Caco-2 (cell line): ENCODE measurements at regions not wholly inside any gene's neighbourhood (a gene's known extent, or its start where the extent isn't known, plus 50 kb on each side); places are given as distances from the start of the nearest gene placed in this dataset.

Experiments
- BruUV-seq: library from RNA; stranded (reverse); fragments of 400-500 nt; replicated peaks from 2 replicates; lab custom pipeline; 2021; lab: Mats Ljungman, UMichigan
- CTCF ChIA-PET: fragments of 300-600 bp; sonication (Branson Sonifier 250); formaldehyde crosslinking; loops from one replicate; lab custom pipeline; 2022; ENCODE audit warnings: antibody characterized with exemption; lab: Charles Lee
- POLR2A ChIA-PET: fragments of 300-600 bp; sonication (Branson Sonifier 250); formaldehyde crosslinking; loops from one replicate; lab custom pipeline; 2022; ENCODE audit warnings: antibody characterized with exemption; lab: Charles Lee
- DNase-seq, 2 experiments: peaks; one replicate each; pipeline versions ENCODE4 v3.0.0 to v3.0.0-alpha.2; 2020 to 2022
- H3K27me3 ChIP-seq: replicated peaks from 2 replicates; pipeline ENCODE4 v1.6.0; 2011; ENCODE audit warnings: low read length; ENCODE audit not compliant: control insufficient read depth, insufficient read depth
- H3K36me3 ChIP-seq: 2 replicates; pipeline ENCODE4 v1.5.1; 2011; ENCODE audit warnings: low read length; ENCODE audit not compliant: control insufficient read depth, insufficient read depth
- H3K4me1 ChIP-seq: fragments of 250-450 bp; sonication (Bioruptor Pico); 2 replicates; pipeline ENCODE4 v1.5.1; 2020; ENCODE audit warnings: mild to moderate bottlenecking
- H3K4me3 ChIP-seq: 2 replicates; pipeline ENCODE4 v1.5.1; 2011; ENCODE audit warnings: low read depth, mild to moderate bottlenecking, control low read depth, low read length
- H3K9me3 ChIP-seq: fragments of 250-450 bp; sonication (Bioruptor Pico); 2 replicates; pipeline ENCODE4 v1.5.1; 2020; ENCODE audit warnings: mild to moderate bottlenecking, moderate library complexity
- H3K27ac Mint-ChIP-seq: one replicate; pipeline ENCODE4 v1.8.0; 2022; ENCODE audit warnings: mixed read lengths; ENCODE audit not compliant: unreplicated experiment
- H3K27me3 Mint-ChIP-seq: one replicate; pipeline ENCODE4 v1.8.0; 2022; ENCODE audit warnings: mixed read lengths; ENCODE audit not compliant: insufficient read depth, unreplicated experiment
- H3K36me3 Mint-ChIP-seq: one replicate; pipeline ENCODE4 v1.8.0; 2022; ENCODE audit warnings: mild to moderate bottlenecking, mixed read lengths; ENCODE audit not compliant: insufficient read depth, unreplicated experiment
- H3K4me1 Mint-ChIP-seq: one replicate; pipeline ENCODE4 v1.8.0; 2022; ENCODE audit warnings: low read depth, mixed read lengths; ENCODE audit not compliant: unreplicated experiment
- H3K4me3 Mint-ChIP-seq: one replicate; pipeline ENCODE4 v1.8.0; 2022; ENCODE audit warnings: mild to moderate bottlenecking, moderate library complexity, mixed read lengths; ENCODE audit not compliant: unreplicated experiment
- H3K9me3 Mint-ChIP-seq: one replicate; pipeline ENCODE4 v1.8.0; 2022; ENCODE audit warnings: mixed read lengths; ENCODE audit not compliant: unreplicated experiment
- intact Hi-C: fragments of 100-400 bp; cut with micrococcal nuclease; formaldehyde crosslinking; loops from one replicate; pipeline ENCODE4 v1.10.0; 2022; ENCODE audit not compliant: unreplicated experiment
- TF ChIP-seq, protein P1 (sequence below), 2 experiments: fragments of 200-600 bp in 1 of 2; IDR thresholded peaks; 1 replicate in 1 of 2; 2 replicates in 1 of 2; pipeline versions ENCODE4 v1.5.1 to v1.8.0; 2011 to 2022; ENCODE audit warnings: antibody characterized with exemption in 1 of 2, control low read depth in 1 of 2, inconsistent platforms in 1 of 2, low read depth in 1 of 2, low read length in 1 of 2, mild to moderate bottlenecking in 1 of 2, moderate library complexity in 1 of 2; ENCODE audit not compliant: insufficient read depth in 1 of 2, severe bottlenecking in 1 of 2, unreplicated experiment in 1 of 2

DNA sequence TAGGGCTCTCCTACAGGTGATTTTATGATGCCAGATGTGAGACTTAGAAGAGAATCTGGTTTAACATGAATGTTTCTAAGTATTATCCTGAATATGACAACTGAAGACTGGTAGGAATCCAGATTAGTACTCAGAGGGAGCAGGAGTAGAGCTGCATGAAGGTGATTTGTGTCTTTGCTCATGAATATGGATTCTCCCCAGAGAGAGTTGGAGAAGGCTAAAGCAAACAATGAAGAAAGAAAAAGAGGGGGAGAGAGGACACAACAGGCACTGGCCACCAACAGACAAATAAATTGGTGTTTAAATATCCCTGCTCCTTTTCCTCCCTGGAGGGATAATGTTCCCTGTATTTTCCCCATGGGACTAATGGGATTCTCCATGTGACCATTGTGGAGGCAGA lies 427.0 kb upstream of the KLF12 start:
- no peaks in the 10 kb centered on the region; the same call in 1 of the 2 replicates for H3K4me1 ChIP-seq
- H3K9me3 ChIP-seq: no peaks in the 10 kb centered on the region
- no peak overlapping the region for H3K4me3 ChIP-seq
- no peak overlapping the region for H3K27ac Mint-ChIP-seq
- H3K9me3 Mint-ChIP-seq: no peaks in the 10 kb centered on the region
- intact Hi-C loops: no loop called here
- H3K27me3 ChIP-seq: no peaks in the 10 kb centered on the region; the same call in 1 of the 2 replicates
- no peaks in the 10 kb centered on the region for H3K36me3 ChIP-seq
- TF ChIP-seq, protein P1, sequence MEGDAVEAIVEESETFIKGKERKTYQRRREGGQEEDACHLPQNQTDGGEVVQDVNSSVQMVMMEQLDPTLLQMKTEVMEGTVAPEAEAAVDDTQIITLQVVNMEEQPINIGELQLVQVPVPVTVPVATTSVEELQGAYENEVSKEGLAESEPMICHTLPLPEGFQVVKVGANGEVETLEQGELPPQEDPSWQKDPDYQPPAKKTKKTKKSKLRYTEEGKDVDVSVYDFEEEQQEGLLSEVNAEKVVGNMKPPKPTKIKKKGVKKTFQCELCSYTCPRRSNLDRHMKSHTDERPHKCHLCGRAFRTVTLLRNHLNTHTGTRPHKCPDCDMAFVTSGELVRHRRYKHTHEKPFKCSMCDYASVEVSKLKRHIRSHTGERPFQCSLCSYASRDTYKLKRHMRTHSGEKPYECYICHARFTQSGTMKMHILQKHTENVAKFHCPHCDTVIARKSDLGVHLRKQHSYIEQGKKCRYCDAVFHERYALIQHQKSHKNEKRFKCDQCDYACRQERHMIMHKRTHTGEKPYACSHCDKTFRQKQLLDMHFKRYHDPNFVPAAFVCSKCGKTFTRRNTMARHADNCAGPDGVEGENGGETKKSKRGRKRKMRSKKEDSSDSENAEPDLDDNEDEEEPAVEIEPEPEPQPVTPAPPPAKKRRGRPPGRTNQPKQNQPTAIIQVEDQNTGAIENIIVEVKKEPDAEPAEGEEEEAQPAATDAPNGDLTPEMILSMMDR (IDR thresholded peaks at IDR 0.05; ENCODE audit: insufficient read depth in 1 of 2, low read depth in 1 of 2, low read length in 1 of 2, severe bottlenecking in 1 of 2, unreplicated experiment in 1 of 2): no peak
- H3K4me1 Mint-ChIP-seq: no peaks in the 10 kb centered on the region
- ChIA-PET CTCF (no interaction called here), POLR2A (no interaction called here)
- no TSS peak for BruUV-seq
- no peak for DNase-seq
- H3K36me3 Mint-ChIP-seq: no peaks in the 10 kb centered on the region
- H3K4me3 Mint-ChIP-seq: no peak overlapping the region
- H3K27me3 Mint-ChIP-seq: peaks cover 14% of the 10 kb centered on the region

DNA sequence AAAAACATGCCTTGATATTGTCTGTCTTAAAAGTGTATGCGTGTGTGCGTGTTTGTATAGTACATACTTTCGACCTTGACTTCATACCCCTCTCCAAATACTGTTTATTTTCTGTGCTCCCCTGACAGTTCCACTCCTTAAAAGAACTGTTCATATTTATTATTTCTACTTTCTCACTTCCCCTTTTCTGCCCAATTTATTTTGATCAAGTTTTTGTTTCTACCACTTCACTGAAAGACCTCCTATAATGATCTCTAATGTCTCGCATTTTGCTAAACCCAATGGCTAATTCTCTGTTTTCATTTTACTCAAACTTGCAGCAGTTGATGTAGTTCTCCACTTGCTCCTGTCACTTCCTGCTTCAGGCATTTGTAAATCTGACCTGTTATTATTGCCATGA lies 426.1 kb upstream of the KLF12 start:
- Mint-ChIP-seq H3K36me3 (no peaks in the 10 kb centered on the region), H3K9me3 (no peaks in the 10 kb centered on the region), H3K27me3 (peaks cover 11% of the 10 kb centered on the region), H3K4me1 (no peaks in the 10 kb centered on the region), H3K27ac (no peak overlapping the region), H3K4me3 (no peak overlapping the region)
- intact Hi-C loops: no loop called here
- no peak overlapping the region for H3K4me3 ChIP-seq
- DNase-seq: no peak
- H3K36me3 ChIP-seq: no peaks in the 10 kb centered on the region
- CTCF ChIA-PET: no interaction called here
- POLR2A ChIA-PET: no interaction called here
- H3K27me3 ChIP-seq: no peaks in the 10 kb centered on the region; the same call in 1 of the 2 replicates
- TF ChIP-seq, protein P1 (IDR thresholded peaks at IDR 0.05; ENCODE audit: insufficient read depth in 1 of 2, low read depth in 1 of 2, low read length in 1 of 2, severe bottlenecking in 1 of 2, unreplicated experiment in 1 of 2): no peak
- no TSS peak for BruUV-seq
- no peaks in the 10 kb centered on the region; the same call in 1 of the 2 replicates for H3K4me1 ChIP-seq
- no peaks in the 10 kb centered on the region for H3K9me3 ChIP-seq

DNA sequence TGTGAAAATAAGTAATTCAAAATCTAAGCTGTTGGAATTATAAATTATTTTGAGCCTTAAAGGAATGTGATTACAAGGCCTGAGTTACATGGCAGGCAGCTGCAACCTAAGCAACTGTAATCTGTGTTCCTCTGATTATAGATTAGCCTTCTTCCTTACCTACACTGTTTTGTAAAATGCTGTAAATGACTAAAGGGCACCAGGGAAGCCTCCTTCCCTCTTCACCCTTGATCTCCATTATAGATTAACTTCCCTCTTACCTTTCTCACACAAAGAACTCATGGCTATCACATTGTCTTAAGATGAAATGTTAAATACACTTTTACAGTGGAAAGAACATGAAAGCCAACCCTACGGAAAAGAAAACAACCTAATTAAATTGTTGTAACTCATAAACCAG lies 423.7 kb upstream of the KLF12 start:
- POLR2A ChIA-PET: no interaction called here
- CTCF ChIA-PET: no interaction called here
- H3K36me3 Mint-ChIP-seq: no peaks in the 10 kb centered on the region
- no peaks in the 10 kb centered on the region for H3K9me3 Mint-ChIP-seq
- no peak overlapping the region for H3K4me3 ChIP-seq
- TF ChIP-seq, protein P1 (IDR thresholded peaks at IDR 0.05; ENCODE audit: insufficient read depth in 1 of 2, low read depth in 1 of 2, low read length in 1 of 2, severe bottlenecking in 1 of 2, unreplicated experiment in 1 of 2): no peak
- no peak overlapping the region for H3K27ac Mint-ChIP-seq
- no peaks in the 10 kb centered on the region; the same call in 1 of the 2 replicates for H3K27me3 ChIP-seq
- DNase-seq: no peak
- intact Hi-C loops: no loop called here
- no peak overlapping the region for H3K4me3 Mint-ChIP-seq
- H3K9me3 ChIP-seq: no peaks in the 10 kb centered on the region
- no peaks in the 10 kb centered on the region; the same call in 1 of the 2 replicates for H3K4me1 ChIP-seq
- BruUV-seq: no TSS peak
- no peaks in the 10 kb centered on the region for H3K4me1 Mint-ChIP-seq
- H3K36me3 ChIP-seq: no peaks in the 10 kb centered on the region
- peaks cover 17% of the 10 kb centered on the region for H3K27me3 Mint-ChIP-seq
